GM21528 (cell line): ENCODE measurements at regions not wholly inside any gene's neighbourhood (a gene's known extent, or its start where the extent isn't known, plus 50 kb on each side); places are given as distances from the start of the nearest gene placed in this dataset.
"Not testable (repeated sequence)": the region's sequence is repeated elsewhere in the genome, so short reads cannot be mapped to it uniquely, and the experiment has no call there.

ENCODE experiments used
- ATAC-seq: cut with Tn5 transposase; IDR thresholded peaks from one replicate; pipeline ENCODE4 v1.9.1; 2021; ENCODE audit warnings: mild to moderate bottlenecking, moderate library complexity; ENCODE audit not compliant: unreplicated experiment, low FRiP score

GRCh38 chr4:159608436-159608835, 505.6 kb downstream of the RAPGEF2 start:
- ATAC-seq: no peak

GRCh38 chr4:159632031-159632430, 529.2 kb downstream of the RAPGEF2 start:
- no peak for ATAC-seq

DNA sequence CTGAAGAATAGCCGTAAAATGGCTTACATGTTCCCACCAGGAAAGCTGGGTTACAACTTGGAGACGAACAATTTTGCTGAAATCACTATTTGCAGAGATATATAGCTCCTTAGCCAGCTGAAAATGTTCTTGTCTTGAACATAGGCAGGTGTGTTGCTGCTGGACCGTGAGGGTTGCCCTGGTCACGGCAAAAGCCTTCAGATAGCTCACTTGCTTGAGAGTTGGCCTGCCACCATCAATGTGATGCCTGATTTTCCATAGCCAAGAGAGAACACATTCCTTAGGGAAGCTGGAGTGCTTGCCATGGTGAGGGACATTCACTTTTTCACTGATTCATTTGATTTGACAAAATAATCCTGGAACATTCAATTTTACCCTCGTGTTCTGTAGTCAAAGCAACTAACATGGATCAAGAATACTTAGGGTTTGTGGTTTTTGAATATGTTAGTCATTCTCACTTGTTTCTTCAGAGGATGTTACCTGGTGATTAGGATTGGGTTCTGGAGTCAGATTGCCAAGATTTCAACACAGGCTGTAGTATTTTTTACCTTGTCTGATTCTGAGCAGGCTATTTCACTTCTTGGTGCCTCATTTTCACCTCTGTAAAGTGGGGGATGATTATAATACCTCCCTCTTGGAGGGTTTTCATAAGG, 536.9 kb downstream of the RAPGEF2 start:
- no peak for ATAC-seq

- no peak for ATAC-seq
Observed at GRCh38 chr4:159649237-159649636, 546.4 kb downstream of the RAPGEF2 start.

- no peak for ATAC-seq
Observed at GRCh38 chr4:159652871-159653270, 550.0 kb downstream of the RAPGEF2 start.

DNA sequence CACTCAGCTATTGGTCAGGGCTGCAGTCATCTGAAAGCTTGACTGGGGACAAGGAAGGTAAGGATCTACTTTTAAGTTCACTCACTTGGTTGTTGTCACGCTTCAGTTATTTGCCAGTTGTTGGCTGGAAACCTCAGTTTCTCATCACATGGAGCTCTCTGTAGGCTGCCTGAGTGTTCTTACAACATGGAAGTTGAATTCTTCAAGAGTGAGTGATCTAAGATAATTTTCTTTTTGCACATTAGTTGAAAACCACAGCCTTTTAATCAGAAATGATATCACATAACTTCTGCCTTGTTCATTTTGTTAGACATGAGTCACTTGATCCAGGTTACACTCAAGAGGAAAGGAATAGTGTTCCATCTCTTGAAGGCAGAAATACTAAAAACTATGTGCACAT, 552.7 kb downstream of the RAPGEF2 start:
- ATAC-seq: no peak

DNA sequence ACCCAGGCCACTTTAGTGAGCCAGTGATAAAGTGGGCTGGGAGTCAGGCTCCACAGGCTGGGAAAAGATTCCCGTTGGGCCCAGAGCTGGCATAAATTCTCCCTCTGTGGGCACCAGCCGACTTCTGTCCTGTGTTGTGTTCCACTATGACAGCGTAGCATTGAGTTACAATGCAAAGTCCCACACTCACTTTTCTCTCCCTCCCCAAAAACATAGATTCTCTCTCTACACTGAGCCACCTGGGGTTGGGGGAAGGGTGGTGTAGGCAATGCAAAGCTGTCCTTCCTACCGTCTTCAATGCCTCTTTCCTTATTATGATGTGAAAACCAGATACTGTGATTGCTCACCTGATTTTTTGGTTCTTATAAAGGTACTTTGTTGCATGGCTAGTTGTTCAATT, 566.2 kb downstream of the RAPGEF2 start:
- no peak for ATAC-seq

DNA sequence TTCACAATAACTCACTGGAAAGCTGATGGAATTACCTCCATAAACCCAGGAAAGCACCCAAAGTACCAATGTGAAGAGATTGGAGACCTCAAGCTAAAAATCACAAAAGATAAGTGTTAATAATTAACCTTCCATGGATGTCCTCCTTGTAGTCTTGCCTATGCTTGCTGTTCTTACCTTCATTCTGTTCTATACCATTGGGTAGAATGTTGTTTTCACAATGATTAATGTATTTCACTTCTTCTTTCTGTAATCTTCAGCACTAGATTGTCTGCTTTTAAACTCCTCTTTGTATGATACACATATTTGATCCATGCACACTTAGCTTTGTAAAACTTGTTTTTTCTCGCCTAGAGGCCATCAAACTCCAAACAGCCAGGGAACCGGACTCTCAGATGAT, 570.3 kb downstream of the RAPGEF2 start:
- ATAC-seq: no peak

DNA sequence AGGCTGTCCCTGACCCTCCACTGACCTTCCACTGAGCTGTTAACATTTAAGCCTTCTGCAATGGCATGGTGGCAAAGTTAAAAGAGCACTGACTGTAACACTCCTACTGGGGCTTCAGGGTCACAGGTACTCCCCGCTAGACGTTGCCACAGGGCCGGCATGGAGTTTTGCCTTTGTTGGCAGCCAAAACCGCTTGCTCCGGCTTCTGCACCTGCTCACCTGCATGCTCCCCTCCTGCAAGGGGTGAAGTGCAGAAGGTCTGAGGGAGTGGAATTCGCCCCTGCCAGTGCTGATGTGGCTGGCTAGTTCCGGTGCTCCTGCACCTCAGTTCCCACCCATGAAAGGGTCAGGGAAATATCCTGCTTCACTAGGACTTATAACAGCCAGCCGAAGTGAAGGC, 571.4 kb downstream of the RAPGEF2 start:
- ATAC-seq: no peak

GRCh38 chr4:159677521-159677920, 574.6 kb downstream of the RAPGEF2 start:
- ATAC-seq: no peak

- ATAC-seq: no peak
Observed at GRCh38 chr4:159682996-159683395, 580.1 kb downstream of the RAPGEF2 start.

DNA sequence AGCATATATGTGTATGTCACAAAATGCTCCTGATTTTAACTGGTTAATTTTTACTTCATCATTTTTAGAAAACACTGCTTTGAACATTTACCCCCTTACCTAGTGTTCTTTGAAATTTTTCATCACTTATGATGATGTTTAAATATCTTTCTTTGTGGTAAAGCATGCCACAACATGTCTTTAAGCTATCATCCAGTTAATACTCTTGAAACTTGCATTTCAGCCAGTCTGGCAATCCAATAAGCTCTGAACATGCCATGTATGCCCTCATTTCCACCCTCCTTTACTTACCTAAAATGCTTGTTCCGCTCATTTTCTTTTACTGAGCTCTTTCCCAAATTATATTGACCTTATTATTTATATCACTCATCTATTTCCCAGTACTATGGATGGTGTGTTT, 581.2 kb downstream of the RAPGEF2 start:
- ATAC-seq: no peak

GRCh38 chr4:159685340-159686092, 582.6 kb downstream of the RAPGEF2 start:
- ATAC-seq: no peak

- no peak for ATAC-seq
Observed at GRCh38 chr4:159689526-159689925, 586.6 kb downstream of the RAPGEF2 start.

DNA sequence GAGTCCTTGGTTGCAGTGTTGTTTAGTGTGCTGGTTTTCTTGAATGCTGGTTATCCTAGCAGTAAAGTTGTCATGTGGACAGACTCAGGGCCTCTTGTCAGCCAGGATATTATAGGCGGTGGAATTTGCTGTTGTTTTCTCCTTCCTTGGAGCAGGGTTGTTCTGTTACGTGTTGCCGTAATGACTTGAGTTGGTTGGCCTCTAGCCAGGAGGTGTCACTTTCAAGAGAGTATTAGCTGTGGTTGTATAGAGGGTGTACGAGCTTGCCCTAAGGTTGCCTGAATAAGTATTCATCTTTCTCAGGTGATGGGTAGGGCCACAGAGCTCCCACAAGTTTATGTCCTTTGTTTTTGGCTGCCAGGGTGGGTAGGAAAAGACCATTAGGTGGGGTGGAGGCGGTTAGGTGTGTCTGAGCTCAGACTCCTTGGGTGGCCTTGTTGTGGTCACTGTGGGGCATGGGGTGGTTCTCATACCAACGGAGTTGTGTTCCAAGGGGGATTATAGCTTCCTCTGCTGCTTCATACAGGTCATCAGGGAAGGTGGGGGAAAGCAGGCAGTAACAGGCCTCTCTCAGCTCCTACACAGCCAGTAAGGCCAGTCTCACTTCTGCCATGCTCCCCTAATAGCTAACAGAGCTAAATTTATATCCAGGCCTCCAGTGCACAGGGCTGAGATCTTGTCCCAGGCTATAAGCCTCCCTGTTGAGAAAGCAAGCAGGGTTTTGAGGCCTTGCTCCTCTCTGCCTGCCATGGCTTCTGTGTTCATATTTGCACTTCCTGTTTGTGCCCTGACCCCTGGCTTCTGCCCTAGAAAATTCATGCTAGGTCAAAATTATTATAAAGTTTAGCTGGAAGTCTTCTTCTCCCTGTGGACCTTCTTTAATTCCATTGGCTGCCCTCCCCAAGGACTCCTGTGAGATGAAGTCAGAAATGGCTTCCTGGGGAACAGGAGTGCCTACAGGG, 594.7 kb downstream of the RAPGEF2 start:
- no peak for ATAC-seq

GRCh38 chr4:159698336-159698735, 595.5 kb downstream of the RAPGEF2 start:
- ATAC-seq: no peak

DNA sequence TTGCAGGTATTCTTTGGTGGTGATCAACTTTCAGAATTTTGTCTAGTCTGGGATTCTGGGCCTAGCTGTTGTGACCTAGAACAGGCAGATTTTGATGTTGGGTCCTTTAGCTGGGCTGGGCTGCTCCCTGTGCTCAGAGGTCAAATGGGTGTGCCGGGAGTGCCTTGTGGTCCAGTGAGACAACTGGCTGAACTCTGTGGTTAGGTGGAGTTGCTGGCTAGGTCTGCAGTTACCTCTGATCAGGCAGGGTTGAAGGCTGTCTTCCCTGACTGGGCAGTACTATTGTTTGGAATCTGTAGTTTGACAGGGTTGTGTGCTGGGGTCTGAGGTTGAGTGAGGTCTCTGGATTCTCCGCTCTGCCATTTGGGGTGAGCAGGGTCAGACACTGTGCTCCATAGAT, 599.3 kb downstream of the RAPGEF2 start:
- no peak for ATAC-seq

- no peak for ATAC-seq
Observed at GRCh38 chr4:159705334-159705733, 602.5 kb downstream of the RAPGEF2 start.

DNA sequence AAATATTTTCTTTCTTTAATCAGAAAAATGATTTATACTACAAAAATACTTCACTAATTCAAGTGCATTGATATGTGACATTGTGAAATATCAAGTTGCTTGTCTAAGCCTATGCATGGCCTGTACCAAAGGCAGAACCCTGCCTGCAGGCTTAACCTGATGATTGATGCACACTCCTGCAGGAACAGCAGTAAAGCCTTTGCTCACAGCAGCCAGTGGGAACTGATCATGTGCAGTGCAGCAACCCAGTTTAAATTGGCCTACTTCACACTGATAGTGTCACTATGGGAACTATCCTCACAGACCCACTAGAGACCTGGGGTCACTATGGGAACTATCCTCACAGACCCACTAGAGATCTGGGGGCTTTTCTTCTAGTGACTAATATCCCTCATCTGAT, 603.8 kb downstream of the RAPGEF2 start:
- ATAC-seq: no peak

GRCh38 chr4:159715180-159715579, 612.3 kb downstream of the RAPGEF2 start:
- not testable (repeated sequence) for ATAC-seq

GRCh38 chr4:159719531-159719930, 616.7 kb downstream of the RAPGEF2 start:
- no peak for ATAC-seq
